K562 (cell line): ENCODE measurements at regions not wholly inside any gene's neighbourhood (a gene's known extent, or its start where the extent isn't known, plus 50 kb on each side); places are given as distances from the start of the nearest gene placed in this dataset.

Experiments
- ATAC-seq: fragments of 200-7000 bp; cut with Tn5 transposase; 3 replicates; pipeline ENCODE4 v1.9.1; 2020; ENCODE audit warnings: moderate library complexity
- BruUV-seq: library from RNA; stranded (reverse); fragments of 400-500 nt; replicated peaks from 2 replicates; lab custom pipeline; 2021; lab: Mats Ljungman, UMichigan
- CTCF ChIA-PET: fragments of 300-600 bp; formaldehyde crosslinking; extraction: SDS; loops from one replicate; lab custom pipeline; 2021; ENCODE audit warnings: low intra/inter-chr PET ratio; lab: Yijun Ruan, JAX
- POLR2A ChIA-PET: fragments of 300-600, 350-650 bp; sonication (Branson Sonifier 250); formaldehyde crosslinking; extraction: SDS; loops from one replicate; lab custom pipeline; 2021; ENCODE audit warnings: antibody characterized with exemption, inconsistent platforms; lab: Yijun Ruan, JAX
- DNase-seq, 4 experiments: peaks; one replicate each; pipeline versions ENCODE4 v3.0.0 to v3.0.0-alpha.2; 2011 to 2018; ENCODE audit warnings: low spot score in 3 of 4, mixed read lengths in 3 of 4; ENCODE audit errors: extremely low read depth in 1 of 4
- FAIRE-seq: peaks from 2 replicates; lab custom pipeline; 2011; peaks lifted over from hg19 to GRCh38; lab: Jason Lieb, UNC
- H2AFZ ChIP-seq: 2 replicates; pipeline ENCODE4 v1.6.0; 2011; ENCODE audit warnings: low read depth, low read length, control low read depth, inconsistent platforms
- H3K27ac ChIP-seq: fragments of 200-600 bp; 3 replicates; pipeline ENCODE4 v1.8.0; 2011; ENCODE audit warnings: low read depth, mild to moderate bottlenecking, control low read depth, inconsistent platforms, low read length, moderate library complexity, mixed read lengths; ENCODE audit errors: extremely low read depth
- H3K27me3 ChIP-seq, 2 experiments: fragments of 300-600 bp in 1 of 2; 2 replicates in 1 of 2; 3 replicates in 1 of 2; pipeline versions ENCODE4 v1.6.0 to v1.8.0; 2011; ENCODE audit warnings: inconsistent platforms in 2 of 2, low read length in 2 of 2, mild to moderate bottlenecking in 1 of 2, mixed read lengths in 1 of 2, moderate library complexity in 1 of 2; ENCODE audit not compliant: control insufficient read depth in 2 of 2, insufficient read depth in 2 of 2
- H3K36me3 ChIP-seq: fragments of 300-600 bp; 3 replicates; pipeline ENCODE4 v1.8.0; 2011; ENCODE audit warnings: mild to moderate bottlenecking, low read length, inconsistent platforms; ENCODE audit not compliant: control insufficient read depth, insufficient read depth
- H3K4me1 ChIP-seq, 2 experiments: fragments of 200-600 bp in 1 of 2; replicated peaks in 1 of 2; 2 replicates in 1 of 2; 3 replicates in 1 of 2; pipeline versions ENCODE4 v1.5.1 to v1.8.0; 2011; ENCODE audit warnings: inconsistent platforms in 2 of 2, low read length in 2 of 2, mild to moderate bottlenecking in 1 of 2, mixed read lengths in 1 of 2, moderate library complexity in 1 of 2; ENCODE audit not compliant: control insufficient read depth in 2 of 2, insufficient read depth in 2 of 2
- H3K4me2 ChIP-seq: 2 replicates; pipeline ENCODE4 v1.6.1; 2011; ENCODE audit warnings: low read length, control low read depth, inconsistent platforms, mixed read lengths; ENCODE audit not compliant: insufficient read depth
- H3K4me3 ChIP-seq: fragments of 200-600 bp; sonication (generic), shearing (Covaris generic); 2 replicates; pipeline ENCODE4 v1.5.1; 2016; ENCODE audit warnings: control low read depth, inconsistent platforms
- H3K79me2 ChIP-seq: fragments of 200-600 bp; 3 replicates; pipeline ENCODE4 v1.8.0; 2011; ENCODE audit warnings: low read length, inconsistent platforms; ENCODE audit not compliant: control insufficient read depth, insufficient read depth
- H3K9ac ChIP-seq, 2 experiments: 2 replicates each; pipeline versions ENCODE4 v1.6.0 to v1.6.1; 2011; ENCODE audit warnings: low read depth in 2 of 2, low read length in 2 of 2, control low read depth in 1 of 2, inconsistent platforms in 1 of 2, mild to moderate bottlenecking in 1 of 2, mixed read lengths in 1 of 2; ENCODE audit not compliant: insufficient read depth in 1 of 2
- H3K9me1 ChIP-seq: one replicate; pipeline ENCODE4 v1.6.0; 2011; ENCODE audit warnings: inconsistent platforms, mild to moderate bottlenecking, low read length, moderate library complexity; ENCODE audit not compliant: control insufficient read depth, insufficient read depth
- H3K9me3 ChIP-seq: replicated peaks from 2 replicates; pipeline ENCODE4 v1.5.1; 2011; ENCODE audit warnings: low read depth, low read length, inconsistent platforms; ENCODE audit not compliant: control insufficient read depth, insufficient read depth
- H4K20me1 ChIP-seq: replicated peaks from 2 replicates; pipeline ENCODE4 v1.6.1; 2011; ENCODE audit warnings: low read length, inconsistent platforms, mixed read lengths; ENCODE audit not compliant: control insufficient read depth, insufficient read depth
- DNMT1 ChIP-seq: fragments of 450-650 bp; IDR thresholded peaks from 2 replicates; pipeline ENCODE4 v1.6.1; 2016; ENCODE audit warnings: antibody characterized with exemption, mild to moderate bottlenecking
- DPF2 ChIP-seq: fragments of 450-650 bp; IDR thresholded peaks from 2 replicates; pipeline ENCODE4 v1.6.1; 2016
- ERF ChIP-seq: fragments of 450-650 bp; formaldehyde crosslinking; IDR thresholded peaks from 2 replicates; pipeline ENCODE4 v1.4.0; 2020; ENCODE audit warnings: mild to moderate bottlenecking, mixed read lengths
- GATA2 ChIP-seq: sonication (generic); formaldehyde crosslinking; IDR thresholded peaks from 2 replicates; pipeline ENCODE4 v1.4.0; 2020; ENCODE audit warnings: mild to moderate bottlenecking, missing genetic modification reagents
- HLTF ChIP-seq: fragments of 450-650 bp; IDR thresholded peaks from 2 replicates; pipeline ENCODE4 v1.6.1; 2016
- KAT2B ChIP-seq: IDR thresholded peaks from one replicate; pipeline ENCODE4 v1.6.1; 2012; ENCODE audit warnings: low read depth, mild to moderate bottlenecking, control low read depth, inconsistent platforms, low read length, moderate library complexity
- MED1 ChIP-seq: sonication (generic); formaldehyde crosslinking; IDR thresholded peaks from 2 replicates; pipeline ENCODE4 v1.8.1; 2023; ENCODE audit warnings: missing genetic modification reagents, borderline replicate concordance
- RFX5 ChIP-seq: IDR thresholded peaks from 2 replicates; pipeline ENCODE4 v1.6.1; 2011; ENCODE audit warnings: low read depth, mild to moderate bottlenecking, improper control_type of control experiment, low read length
- SNRNP70 ChIP-seq: fragments of 200-400 bp; formaldehyde crosslinking; optimal IDR thresholded peaks from 2 replicates; pipeline ENCODE3; 2017; ENCODE audit warnings: low read depth, low read length
- SP1 ChIP-seq: sonication (generic); formaldehyde crosslinking; IDR thresholded peaks from 2 replicates; pipeline ENCODE4 v1.8.1; 2022; ENCODE audit warnings: mild to moderate bottlenecking, missing genetic modification reagents
- TAF9B ChIP-seq: fragments of 450-650 bp; IDR thresholded peaks from 2 replicates; pipeline ENCODE4 v1.6.1; 2018; ENCODE audit warnings: mild to moderate bottlenecking; ENCODE audit not compliant: partially characterized antibody
- TEAD1 ChIP-seq, 2 experiments: fragments of 450-650 bp in 1 of 2; sonication (generic) in 1 of 2; formaldehyde crosslinking; IDR thresholded peaks; 2 replicates each; pipeline versions ENCODE4 v1.4.0 to v1.8.0; 2020 to 2022; ENCODE audit warnings: mild to moderate bottlenecking in 2 of 2, missing genetic modification reagents in 1 of 2
- TEAD2 ChIP-seq: fragments of 450-650 bp; IDR thresholded peaks from 2 replicates; pipeline ENCODE4 v1.6.1; 2016; ENCODE audit warnings: missing genetic modification characterization, control low read depth, missing compliant biosample characterization
- YBX1 ChIP-seq: fragments of 450-650 bp; IDR thresholded peaks from 2 replicates; pipeline ENCODE4 v1.7.1; 2016; ENCODE audit warnings: mild to moderate bottlenecking
- ZSCAN29 ChIP-seq: fragments of 450-650 bp; IDR thresholded peaks from 2 replicates; pipeline ENCODE4 v1.6.1; 2017
- ZSCAN32 ChIP-seq: fragments of 450-650 bp; formaldehyde crosslinking; IDR thresholded peaks from 2 replicates; pipeline ENCODE4 v1.4.0; 2020; ENCODE audit warnings: mild to moderate bottlenecking, moderate library complexity
- WGBS: fragments of 100-300 bp; shearing (Covaris generic); methylation state at CpG from one replicate; pipeline ENCODE4 v1.1.6; 2016; ENCODE audit warnings: low coverage, mixed read lengths; ENCODE audit not compliant: insufficient coverage; ENCODE audit errors: missing lambda C conversion rate; 5-methylcytosine and 5-hydroxymethylcytosine counted together
- in situ Hi-C: fragments of 300-500 bp; cut with MboI; formaldehyde crosslinking; loops from 4 replicates; pipeline ENCODE4 v1.15.0; 2018; ENCODE audit warnings: inconsistent platforms, mixed read lengths
- intact Hi-C: fragments of 100-400 bp; cut with micrococcal nuclease; formaldehyde crosslinking; loops from 2 replicates; pipeline ENCODE4 v1.14.2; 2022
- TF ChIP-seq, protein P1 (sequence below): fragments of 450-650 bp; formaldehyde crosslinking; IDR thresholded peaks from 2 replicates; pipeline ENCODE4 v1.4.0; 2020; ENCODE audit warnings: mild to moderate bottlenecking, moderate library complexity
- TF ChIP-seq, protein P2 (sequence below), 2 experiments: fragments of 450-650 bp; conservative IDR thresholded peaks; 2 replicates each; pipeline ENCODE4 v1.6.1; 2017; ENCODE audit warnings: mild to moderate bottlenecking in 2 of 2, moderate library complexity in 2 of 2
- TF ChIP-seq, protein P3 (sequence below): sonication (generic); formaldehyde crosslinking; IDR thresholded peaks from 2 replicates; pipeline ENCODE4 v1.8.0; 2022; ENCODE audit warnings: mild to moderate bottlenecking, missing genetic modification reagents
- TF ChIP-seq, protein P4 (sequence below): sonication (generic); formaldehyde crosslinking; IDR thresholded peaks from 2 replicates; pipeline ENCODE4 v1.8.0; 2022; ENCODE audit warnings: mild to moderate bottlenecking, missing genetic modification reagents, borderline replicate concordance

DNA sequence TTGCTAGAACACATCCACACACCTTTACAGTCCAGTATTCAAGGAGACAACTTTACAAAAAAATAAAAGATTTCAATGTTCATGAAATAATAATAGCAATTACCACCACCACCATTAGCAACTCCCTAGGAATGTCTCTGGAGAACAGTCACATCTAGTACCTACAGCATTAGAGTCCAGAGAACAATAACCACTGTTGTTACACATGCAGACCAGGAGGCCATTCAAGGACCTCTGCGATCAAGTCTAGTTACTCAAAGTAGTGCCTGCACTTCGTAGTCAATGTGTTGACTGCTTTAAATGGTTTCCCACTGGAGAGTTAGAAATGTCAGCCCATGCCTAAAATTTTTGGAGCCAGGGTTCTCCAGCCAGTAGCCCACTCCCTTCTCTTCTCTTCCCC is 244.4 kb downstream of the DEPDC1B start:
- no peak for DNase-seq
- Histone ChIP-seq H3K27ac (no peak overlapping the region), H3K4me1 (no peaks in the 10 kb centered on the region), H3K9ac (no peak overlapping the region), H3K36me3 (no peaks in the 10 kb centered on the region), H3K9me3 (no peaks in the 10 kb centered on the region), H3K4me3 (no peak overlapping the region), H4K20me1 (no peaks in the 10 kb centered on the region), H3K9me1 (no peaks in the 10 kb centered on the region), H3K27me3 (no peaks in the 10 kb centered on the region), H3K4me2 (no peak overlapping the region), H2AFZ (no peak overlapping the region), H3K79me2 (no peaks in the 10 kb centered on the region)
- intact Hi-C loops: no loop called here
- no peak for FAIRE-seq
- BruUV-seq: no TSS peak
- ChIA-PET CTCF (no interaction called here), POLR2A (no interaction called here)
- TF ChIP-seq, protein P1, sequence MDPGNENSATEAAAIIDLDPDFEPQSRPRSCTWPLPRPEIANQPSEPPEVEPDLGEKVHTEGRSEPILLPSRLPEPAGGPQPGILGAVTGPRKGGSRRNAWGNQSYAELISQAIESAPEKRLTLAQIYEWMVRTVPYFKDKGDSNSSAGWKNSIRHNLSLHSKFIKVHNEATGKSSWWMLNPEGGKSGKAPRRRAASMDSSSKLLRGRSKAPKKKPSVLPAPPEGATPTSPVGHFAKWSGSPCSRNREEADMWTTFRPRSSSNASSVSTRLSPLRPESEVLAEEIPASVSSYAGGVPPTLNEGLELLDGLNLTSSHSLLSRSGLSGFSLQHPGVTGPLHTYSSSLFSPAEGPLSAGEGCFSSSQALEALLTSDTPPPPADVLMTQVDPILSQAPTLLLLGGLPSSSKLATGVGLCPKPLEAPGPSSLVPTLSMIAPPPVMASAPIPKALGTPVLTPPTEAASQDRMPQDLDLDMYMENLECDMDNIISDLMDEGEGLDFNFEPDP (CRISPR knock-in tag): no peak
- TF ChIP-seq SNRNP70: no peak
- TF ChIP-seq, protein P2, sequence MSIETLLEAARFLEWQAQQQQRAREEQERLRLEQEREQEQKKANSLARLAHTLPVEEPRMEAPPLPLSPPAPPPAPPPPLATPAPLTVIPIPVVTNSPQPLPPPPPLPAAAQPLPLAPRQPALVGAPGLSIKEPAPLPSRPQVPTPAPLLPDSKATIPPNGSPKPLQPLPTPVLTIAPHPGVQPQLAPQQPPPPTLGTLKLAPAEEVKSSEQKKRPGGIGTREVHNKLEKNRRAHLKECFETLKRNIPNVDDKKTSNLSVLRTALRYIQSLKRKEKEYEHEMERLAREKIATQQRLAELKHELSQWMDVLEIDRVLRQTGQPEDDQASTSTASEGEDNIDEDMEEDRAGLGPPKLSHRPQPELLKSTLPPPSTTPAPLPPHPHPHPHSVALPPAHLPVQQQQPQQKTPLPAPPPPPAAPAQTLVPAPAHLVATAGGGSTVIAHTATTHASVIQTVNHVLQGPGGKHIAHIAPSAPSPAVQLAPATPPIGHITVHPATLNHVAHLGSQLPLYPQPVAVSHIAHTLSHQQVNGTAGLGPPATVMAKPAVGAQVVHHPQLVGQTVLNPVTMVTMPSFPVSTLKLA (conservative IDR thresholded peaks at IDR 0.05): no peak
- no peak for TF ChIP-seq SP1 (CRISPR knock-in tag)
- no peak for TF ChIP-seq TEAD1 (CRISPR knock-in tag; IDR thresholded peaks at IDR 0.05)
- TF ChIP-seq, protein P3, sequence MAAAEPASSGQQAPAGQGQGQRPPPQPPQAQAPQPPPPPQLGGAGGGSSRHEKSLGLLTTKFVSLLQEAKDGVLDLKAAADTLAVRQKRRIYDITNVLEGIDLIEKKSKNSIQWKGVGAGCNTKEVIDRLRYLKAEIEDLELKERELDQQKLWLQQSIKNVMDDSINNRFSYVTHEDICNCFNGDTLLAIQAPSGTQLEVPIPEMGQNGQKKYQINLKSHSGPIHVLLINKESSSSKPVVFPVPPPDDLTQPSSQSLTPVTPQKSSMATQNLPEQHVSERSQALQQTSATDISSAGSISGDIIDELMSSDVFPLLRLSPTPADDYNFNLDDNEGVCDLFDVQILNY (CRISPR knock-in tag): no peak
- TF ChIP-seq YBX1: no peak
- no peak for TF ChIP-seq ZSCAN29
- no peak for TF ChIP-seq MED1
- no peak for TF ChIP-seq GATA2 (CRISPR knock-in tag)
- TF ChIP-seq HLTF: no peak
- TF ChIP-seq TEAD2 (tag): no peak
- TF ChIP-seq TAF9B: no peak
- no peak for TF ChIP-seq RFX5
- no peak for TF ChIP-seq ERF
- no peak for TF ChIP-seq DPF2
- no peak for TF ChIP-seq KAT2B
- TF ChIP-seq, protein P4, sequence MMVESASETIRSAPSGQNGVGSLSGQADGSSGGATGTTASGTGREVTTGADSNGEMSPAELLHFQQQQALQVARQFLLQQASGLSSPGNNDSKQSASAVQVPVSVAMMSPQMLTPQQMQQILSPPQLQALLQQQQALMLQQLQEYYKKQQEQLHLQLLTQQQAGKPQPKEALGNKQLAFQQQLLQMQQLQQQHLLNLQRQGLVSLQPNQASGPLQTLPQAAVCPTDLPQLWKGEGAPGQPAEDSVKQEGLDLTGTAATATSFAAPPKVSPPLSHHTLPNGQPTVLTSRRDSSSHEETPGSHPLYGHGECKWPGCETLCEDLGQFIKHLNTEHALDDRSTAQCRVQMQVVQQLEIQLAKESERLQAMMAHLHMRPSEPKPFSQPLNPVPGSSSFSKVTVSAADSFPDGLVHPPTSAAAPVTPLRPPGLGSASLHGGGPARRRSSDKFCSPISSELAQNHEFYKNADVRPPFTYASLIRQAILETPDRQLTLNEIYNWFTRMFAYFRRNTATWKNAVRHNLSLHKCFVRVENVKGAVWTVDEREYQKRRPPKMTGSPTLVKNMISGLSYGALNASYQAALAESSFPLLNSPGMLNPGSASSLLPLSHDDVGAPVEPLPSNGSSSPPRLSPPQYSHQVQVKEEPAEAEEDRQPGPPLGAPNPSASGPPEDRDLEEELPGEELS (CRISPR knock-in tag): no peak
- no peak for TF ChIP-seq DNMT1
- TF ChIP-seq ZSCAN32 (CRISPR knock-in tag): no peak
- ATAC-seq: no peak
- WGBS: 0% methylated on average over 2 of the region's 2 CpGs
- in situ Hi-C loops: no loop called here
